Kidney (tissue), 13 donors: ENCODE measurements at regions not wholly inside any gene's neighbourhood (a gene's known extent, or its start where the extent isn't known, plus 50 kb on each side); places are given as distances from the start of the nearest gene placed in this dataset.

Source experiments
- DNase-seq, 5 donors: peaks; one replicate each; pipeline ENCODE4 v3.0.0-alpha.2; 2013 to 2020
- FAIRE-seq: peaks from 2 replicates; lab custom pipeline; 2012; peaks lifted over from hg19 to GRCh38; lab: Jason Lieb, UNC
- H3K27ac ChIP-seq, 2 donors: one replicate each; pipeline ENCODE4 v1.7.0; 2013; ENCODE audit warnings: low read depth in 2 of 2, low read length in 2 of 2, inconsistent platforms in 1 of 2
- H3K27me3 ChIP-seq: one replicate; pipeline ENCODE4 v1.7.1; 2013; ENCODE audit warnings: low read length, inconsistent platforms; ENCODE audit not compliant: control insufficient read depth, insufficient read depth
- H3K36me3 ChIP-seq, 3 donors: one replicate each; pipeline versions ENCODE4 v1.7.0 to v1.7.1; 2013; ENCODE audit warnings: low read length in 3 of 3, control low read depth in 1 of 3, inconsistent platforms in 1 of 3; ENCODE audit not compliant: insufficient read depth in 3 of 3, control insufficient read depth in 2 of 3
- H3K4me1 ChIP-seq, 3 donors: one replicate each; pipeline versions ENCODE4 v1.7.0 to v1.7.1; 2013; ENCODE audit warnings: low read length in 3 of 3, inconsistent platforms in 1 of 3, low read depth in 1 of 3; ENCODE audit not compliant: control insufficient read depth in 2 of 3, insufficient read depth in 2 of 3
- H3K4me3 ChIP-seq, 3 donors: one replicate each; pipeline versions ENCODE4 v1.7.0 to v1.8.1; 2013; ENCODE audit warnings: low read length in 3 of 3, control low read depth in 1 of 3, inconsistent platforms in 1 of 3
- H3K9ac ChIP-seq, 3 donors: one replicate each; pipeline versions ENCODE4 v1.7.0 to v1.7.1; 2013; ENCODE audit warnings: low read length in 3 of 3, control low read depth in 1 of 3, inconsistent platforms in 1 of 3
- H3K9me3 ChIP-seq, 3 donors: one replicate each; pipeline versions ENCODE4 v1.7.0 to v1.7.1; 2013; ENCODE audit warnings: low read length in 3 of 3, control low read depth in 1 of 3, inconsistent platforms in 1 of 3; ENCODE audit not compliant: control insufficient read depth in 2 of 3, insufficient read depth in 1 of 3
- intact Hi-C: fragments of 100-400 bp; cut with DNase I; formaldehyde crosslinking; loops from one replicate; pipeline ENCODE4 v1.11.1; 2022
- TF ChIP-seq, protein P1 (sequence below): IDR thresholded peaks from 3 replicates; pipeline ENCODE4 v1.5.1; 2012; ENCODE audit warnings: mild to moderate bottlenecking, moderate library complexity, borderline replicate concordance; ENCODE audit not compliant: insufficient read depth; ENCODE audit errors: extremely low read depth
- donor health status: control.
- donor health status: control.
- donor health status: control.
- donor health status: control.
- donor health status: control.
- donor health status: DM: yes; HTN: yes; CAD: no.
- donor health status: Normal renal cell carcinoma (clear cell type).

DNA sequence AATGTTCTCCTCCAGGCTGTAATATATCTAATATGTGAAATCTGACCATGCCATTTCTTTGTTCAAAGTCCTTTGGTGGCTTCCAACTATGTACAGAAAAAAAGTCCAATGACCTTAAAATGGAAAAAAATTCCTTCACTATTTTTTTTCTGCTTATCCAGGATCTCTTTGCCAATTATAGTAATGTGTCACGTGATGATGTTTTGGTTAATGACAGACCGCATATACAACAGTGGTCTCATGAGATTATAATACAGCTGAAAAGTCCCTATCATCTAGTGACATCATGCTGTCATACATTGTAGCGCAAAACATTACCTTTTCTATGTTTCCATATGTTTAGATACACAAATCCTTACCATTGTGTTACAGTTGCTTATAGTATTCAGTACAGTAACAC lies 477.6 kb downstream of the TMEM232 start:
- DNase-seq: no peak
- intact Hi-C loops: no loop called here
- Histone ChIP-seq H3K9ac (no peak overlapping the region), H3K27ac (no peak overlapping the region), H3K4me1 (no peaks in the 10 kb centered on the region), H3K27me3 (no peaks in the 10 kb centered on the region), H3K4me3 (no peak overlapping the region), H3K36me3 (no peaks in the 10 kb centered on the region), H3K9me3 (no peaks in the 10 kb centered on the region)
- FAIRE-seq: no peak
- TF ChIP-seq, protein P1, sequence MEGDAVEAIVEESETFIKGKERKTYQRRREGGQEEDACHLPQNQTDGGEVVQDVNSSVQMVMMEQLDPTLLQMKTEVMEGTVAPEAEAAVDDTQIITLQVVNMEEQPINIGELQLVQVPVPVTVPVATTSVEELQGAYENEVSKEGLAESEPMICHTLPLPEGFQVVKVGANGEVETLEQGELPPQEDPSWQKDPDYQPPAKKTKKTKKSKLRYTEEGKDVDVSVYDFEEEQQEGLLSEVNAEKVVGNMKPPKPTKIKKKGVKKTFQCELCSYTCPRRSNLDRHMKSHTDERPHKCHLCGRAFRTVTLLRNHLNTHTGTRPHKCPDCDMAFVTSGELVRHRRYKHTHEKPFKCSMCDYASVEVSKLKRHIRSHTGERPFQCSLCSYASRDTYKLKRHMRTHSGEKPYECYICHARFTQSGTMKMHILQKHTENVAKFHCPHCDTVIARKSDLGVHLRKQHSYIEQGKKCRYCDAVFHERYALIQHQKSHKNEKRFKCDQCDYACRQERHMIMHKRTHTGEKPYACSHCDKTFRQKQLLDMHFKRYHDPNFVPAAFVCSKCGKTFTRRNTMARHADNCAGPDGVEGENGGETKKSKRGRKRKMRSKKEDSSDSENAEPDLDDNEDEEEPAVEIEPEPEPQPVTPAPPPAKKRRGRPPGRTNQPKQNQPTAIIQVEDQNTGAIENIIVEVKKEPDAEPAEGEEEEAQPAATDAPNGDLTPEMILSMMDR: no peak

DNA sequence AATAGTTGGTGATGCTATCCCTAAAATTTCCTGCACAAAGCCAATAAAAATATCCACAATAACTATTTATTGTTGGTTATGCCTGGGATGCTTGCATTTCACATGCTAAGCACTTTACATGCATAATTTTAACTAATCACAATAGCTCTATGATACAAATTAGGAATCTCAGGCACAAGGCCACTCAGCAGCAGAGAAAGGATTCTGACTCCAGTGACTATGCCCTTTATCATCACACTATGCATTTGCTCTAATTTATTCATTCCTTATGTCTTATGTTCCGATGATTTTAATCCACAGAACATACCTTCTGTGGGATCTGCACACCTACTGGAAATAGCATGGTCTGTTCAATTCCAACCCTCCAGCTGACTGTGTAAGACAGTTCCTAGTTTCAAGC lies 476.1 kb downstream of the TMEM232 start:
- FAIRE-seq (no peak), DNase-seq (no peak)
- no peak overlapping the region for H3K4me3 ChIP-seq
- no peaks in the 10 kb centered on the region for H3K9me3 ChIP-seq
- H3K27me3 ChIP-seq: no peaks in the 10 kb centered on the region
- H3K4me1 ChIP-seq: no peaks in the 10 kb centered on the region
- intact Hi-C loops: no loop called here
- no peaks in the 10 kb centered on the region for H3K36me3 ChIP-seq
- TF ChIP-seq, protein P1: no peak
- H3K9ac ChIP-seq: no peak overlapping the region
- no peak overlapping the region for H3K27ac ChIP-seq

DNA sequence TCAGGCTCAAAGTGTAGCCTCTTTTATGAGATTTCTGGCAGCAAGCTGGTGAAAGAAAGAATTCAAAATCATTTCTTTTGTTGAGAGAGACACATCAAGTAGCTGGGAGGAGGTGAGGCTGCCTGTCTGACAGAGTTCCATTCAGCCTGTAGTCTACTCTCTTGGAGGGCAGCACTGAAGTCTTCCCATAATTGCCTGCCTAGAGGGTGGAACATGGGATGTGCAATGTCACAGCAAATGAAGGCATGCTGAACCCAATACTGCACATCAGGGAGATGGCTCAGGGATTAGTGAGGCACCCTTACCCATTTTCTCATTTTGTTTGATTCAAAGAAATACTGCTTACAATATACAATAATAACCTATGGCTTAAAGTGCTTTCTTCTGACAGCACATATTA lies 475.7 kb downstream of the TMEM232 start:
- no peak for FAIRE-seq
- intact Hi-C loops: no loop called here
- no peak overlapping the region for H3K27ac ChIP-seq
- H3K36me3 ChIP-seq: no peaks in the 10 kb centered on the region
- TF ChIP-seq, protein P1: no peak
- H3K9me3 ChIP-seq: no peaks in the 10 kb centered on the region
- H3K9ac ChIP-seq: no peak overlapping the region
- H3K4me1 ChIP-seq: no peaks in the 10 kb centered on the region
- no peaks in the 10 kb centered on the region for H3K27me3 ChIP-seq
- DNase-seq: no peak
- no peak overlapping the region for H3K4me3 ChIP-seq

DNA sequence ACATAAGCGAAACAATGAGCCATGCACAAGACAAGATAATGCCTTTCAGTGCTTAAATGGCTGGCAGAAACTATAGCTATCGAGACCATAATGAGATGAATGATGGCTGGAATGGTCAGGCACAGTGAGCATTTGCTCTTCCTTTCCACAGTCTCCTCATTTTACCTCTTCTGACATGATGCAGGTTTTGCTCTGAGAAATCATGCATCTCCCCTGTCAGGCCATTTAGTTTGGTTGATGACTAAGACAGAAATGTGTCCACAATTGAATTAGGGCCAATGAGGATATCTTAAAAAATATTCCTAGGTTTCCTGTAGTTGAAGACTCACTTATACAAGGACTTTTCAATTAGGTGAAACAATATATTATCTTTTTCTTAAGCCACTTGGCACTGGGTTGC lies 475.1 kb downstream of the TMEM232 start:
- TF ChIP-seq, protein P1: no peak
- no peaks in the 10 kb centered on the region for H3K4me1 ChIP-seq
- no peak overlapping the region for H3K9ac ChIP-seq
- H3K36me3 ChIP-seq: no peaks in the 10 kb centered on the region
- intact Hi-C loops: no loop called here
- no peaks in the 10 kb centered on the region for H3K27me3 ChIP-seq
- no peak overlapping the region for H3K4me3 ChIP-seq
- DNase-seq: no peak
- no peak overlapping the region for H3K27ac ChIP-seq
- H3K9me3 ChIP-seq: no peaks in the 10 kb centered on the region
- FAIRE-seq: no peak
